GM10266 (cell line): ENCODE measurements at regions not wholly inside any gene's neighbourhood (a gene's known extent, or its start where the extent isn't known, plus 50 kb on each side); places are given as distances from the start of the nearest gene placed in this dataset.
"Not testable (repeated sequence)": the region's sequence is repeated elsewhere in the genome, so short reads cannot be mapped to it uniquely, and the experiment has no call there.

Experiments used
- DNase-seq: peaks from one replicate; pipeline ENCODE4 v3.0.0; 2012; ENCODE audit errors: extremely low spot score
- CTCF ChIP-seq: IDR thresholded peaks from 2 replicates; pipeline ENCODE4 v1.5.1; 2012; ENCODE audit warnings: mild to moderate bottlenecking, low read depth; ENCODE audit not compliant: control insufficient read depth, insufficient read depth; ENCODE audit errors: missing control alignments

DNA sequence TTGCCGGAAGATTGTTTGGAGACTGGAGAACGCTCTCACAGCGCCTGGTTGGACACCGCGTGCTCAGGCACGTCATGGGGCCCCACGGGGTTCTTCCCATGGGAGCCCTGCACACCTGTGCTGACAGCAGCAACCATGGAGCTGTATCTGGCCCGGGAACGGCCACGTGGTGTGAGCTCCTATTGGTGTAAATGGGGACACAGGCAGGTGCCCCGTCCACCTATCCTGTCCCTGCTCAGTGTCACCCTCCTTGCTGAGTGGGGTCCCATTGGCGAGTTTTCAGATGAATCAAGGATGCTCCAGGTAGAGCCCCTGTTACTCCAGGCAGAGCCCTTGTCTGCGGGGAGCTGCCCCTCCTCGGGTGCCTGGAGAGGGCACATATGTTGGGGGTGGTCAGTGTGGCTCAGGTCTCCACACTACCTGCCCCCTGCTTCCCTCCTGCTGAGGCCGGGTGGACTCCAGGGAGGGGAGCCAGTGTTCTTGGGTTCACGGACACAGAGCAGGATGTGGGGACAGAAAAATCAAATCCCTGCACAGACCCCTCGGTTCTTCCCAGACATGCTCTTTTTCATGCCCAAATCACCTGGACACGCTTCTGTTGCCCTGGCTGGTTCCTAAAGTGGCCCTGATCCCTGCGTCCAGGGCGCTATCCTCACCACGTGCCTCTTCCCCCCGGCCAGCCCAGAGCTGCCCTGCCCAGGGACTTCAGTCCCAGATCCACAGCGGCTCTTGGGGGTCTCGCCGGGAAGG is 250.1 kb downstream of the ADGRD1 start:
- DNase-seq: no peak
- no peak for TF ChIP-seq CTCF

DNA sequence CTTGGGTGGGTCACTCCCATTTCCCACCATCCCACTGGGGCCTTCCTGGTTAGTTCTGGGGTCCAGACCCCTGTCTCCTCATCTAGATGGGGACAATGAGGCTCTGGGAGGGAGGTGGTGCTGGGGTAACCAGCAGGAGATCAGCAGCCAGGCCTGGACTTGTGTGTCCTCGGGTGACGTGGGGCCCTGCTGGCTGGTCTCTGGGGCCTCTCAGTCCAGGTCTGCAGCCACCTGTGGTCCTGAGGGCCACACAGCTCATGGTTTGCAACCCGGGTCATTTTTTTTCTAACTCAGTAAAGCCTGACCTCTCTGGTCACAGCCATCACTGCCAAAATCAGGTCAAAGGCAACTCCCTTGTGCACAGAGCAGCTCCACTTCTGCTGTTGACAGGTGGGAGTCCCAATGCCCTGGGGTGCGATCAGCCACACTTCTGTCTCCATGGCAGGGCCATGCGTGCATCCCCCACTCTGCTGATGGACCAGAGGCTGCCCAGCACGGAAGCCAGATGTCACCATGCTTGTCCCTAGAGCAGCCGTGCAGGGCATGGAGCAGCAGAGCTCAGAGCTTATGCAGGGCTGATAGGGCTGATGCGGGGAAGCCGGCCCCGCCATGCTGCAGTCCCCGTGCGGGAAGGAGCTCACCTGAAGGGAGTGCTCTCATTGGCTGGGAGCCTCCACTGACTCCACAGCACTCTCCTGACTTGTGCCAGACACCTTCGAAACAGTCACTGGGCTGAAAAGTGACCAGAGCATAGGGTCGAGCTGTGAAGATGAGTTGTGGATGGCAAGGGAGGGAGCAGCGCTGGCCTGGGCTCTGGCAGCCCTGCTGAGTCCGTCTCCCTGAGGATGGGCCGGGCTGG is 250.9 kb downstream of the ADGRD1 start:
- no peak for DNase-seq
- TF ChIP-seq CTCF: no peak

DNA sequence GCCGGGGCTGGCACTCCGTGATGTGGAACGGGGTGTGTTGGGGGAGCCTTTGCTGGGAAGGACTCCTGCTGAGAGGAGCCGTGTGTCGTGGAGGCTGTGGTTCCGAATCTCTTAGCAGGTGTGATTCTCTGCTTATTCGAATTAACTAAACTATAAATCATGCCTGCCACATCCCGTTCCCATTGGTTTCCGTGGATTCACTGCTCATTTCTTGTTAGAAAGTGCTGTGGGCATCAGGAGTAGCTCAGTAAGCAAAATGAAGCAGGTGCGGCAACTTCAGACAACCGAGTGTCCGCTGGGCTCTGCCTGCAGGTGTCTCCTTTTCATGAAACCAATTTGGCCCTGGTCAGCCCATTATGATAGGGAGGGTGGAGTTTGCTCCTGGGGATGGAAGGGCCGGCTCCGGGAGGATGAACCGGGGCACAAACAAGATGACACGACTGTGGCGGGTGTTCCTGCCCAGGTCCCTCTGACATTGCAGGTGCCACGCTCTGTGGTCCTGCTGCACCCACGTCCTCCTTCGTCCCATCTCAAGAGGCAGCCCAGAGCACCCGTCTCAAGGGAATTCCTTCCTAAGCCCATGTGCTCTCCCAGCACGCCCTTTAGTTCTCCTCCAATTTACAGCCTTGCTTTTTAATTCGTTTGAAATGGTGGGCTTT is 251.7 kb downstream of the ADGRD1 start:
- not testable (repeated sequence) for DNase-seq

DNA sequence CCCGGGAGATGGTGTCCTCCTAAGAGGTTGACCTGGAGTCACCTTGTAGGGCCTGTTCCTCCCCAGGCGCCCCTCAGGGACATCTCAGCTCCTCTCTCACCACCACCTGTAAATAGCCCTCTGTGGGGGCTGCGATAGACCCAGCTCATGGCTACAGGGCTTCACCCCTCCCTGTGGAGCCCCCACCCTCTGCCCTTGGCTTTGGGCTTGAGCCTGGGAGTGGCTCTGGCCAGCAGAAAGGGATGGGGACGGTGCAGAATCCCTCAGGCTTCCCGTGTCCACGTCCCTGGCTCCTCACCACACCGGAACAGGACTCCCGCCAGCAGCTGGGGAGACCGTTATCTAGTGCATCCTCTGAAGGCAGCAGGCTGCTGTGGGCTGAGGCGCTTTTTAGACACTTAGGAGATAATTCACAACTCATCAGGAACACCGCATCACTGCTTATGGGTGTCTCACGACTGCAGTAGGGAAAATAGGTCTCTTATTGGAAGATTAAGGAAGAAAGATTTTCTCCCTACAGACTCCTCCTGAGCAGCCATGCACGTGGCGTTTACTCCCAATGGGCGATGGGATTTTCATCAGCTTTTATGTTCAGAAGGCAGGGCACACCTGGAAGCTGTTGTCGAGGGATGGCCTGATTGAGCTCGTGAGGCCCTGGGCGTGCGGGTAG is 253.1 kb downstream of the ADGRD1 start:
- not testable (repeated sequence) for DNase-seq

- not testable (repeated sequence) for DNase-seq
These were observed 253.6 kb downstream of the ADGRD1 start for GRCh38 chr12:131207300-131207660.

DNA sequence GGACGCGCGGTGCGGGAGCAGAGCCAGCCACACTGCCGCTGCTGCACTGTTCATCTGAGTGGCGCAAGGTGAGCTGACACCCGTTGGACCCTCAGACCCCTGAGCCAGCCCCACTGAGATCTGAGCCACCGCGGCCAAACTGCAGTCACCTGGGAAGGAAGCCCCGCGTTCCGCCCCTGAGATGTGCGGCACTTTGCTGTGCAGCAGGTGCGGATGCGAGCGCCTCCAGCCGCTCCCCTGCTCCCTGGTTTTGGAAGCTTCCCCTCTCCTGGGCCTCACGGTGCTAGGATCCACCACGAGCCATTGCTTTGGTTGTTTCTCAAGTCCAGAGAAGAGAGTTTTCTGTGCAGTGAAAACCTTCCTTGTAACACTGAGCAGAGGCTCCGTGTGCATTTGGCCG is 254.1 kb downstream of the ADGRD1 start:
- not testable (repeated sequence) for DNase-seq

DNA sequence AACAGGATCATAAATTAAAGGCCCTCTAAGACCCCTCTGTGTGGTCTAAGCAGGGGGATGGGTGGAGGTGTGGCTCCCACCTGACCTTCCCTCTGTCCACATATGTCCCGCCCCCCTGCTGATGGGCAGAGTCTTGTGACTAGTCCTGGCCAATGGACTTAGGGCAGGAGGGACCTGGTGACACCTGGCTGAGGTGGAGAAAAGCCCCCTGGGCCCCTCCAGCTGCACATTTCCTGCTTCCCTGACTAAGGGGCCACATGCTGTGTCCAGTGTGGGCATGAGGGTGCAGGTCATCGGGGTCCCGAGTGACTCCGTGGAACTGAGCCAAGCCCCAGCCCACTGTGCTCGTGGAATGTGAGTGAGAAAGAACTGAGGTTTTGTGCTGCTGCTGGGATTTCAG is 254.7 kb downstream of the ADGRD1 start:
- no peak for TF ChIP-seq CTCF
- no peak for DNase-seq

GRCh38 chr12:131209082-131210070 is 255.7 kb downstream of the ADGRD1 start:
- no peak for DNase-seq
- no peak for TF ChIP-seq CTCF
